ENCODE measurements at regions not wholly inside any gene's neighbourhood (a gene's known extent, or its start where the extent isn't known, plus 50 kb on each side); places are given as distances from the start of the nearest gene placed in this dataset.

DNA sequence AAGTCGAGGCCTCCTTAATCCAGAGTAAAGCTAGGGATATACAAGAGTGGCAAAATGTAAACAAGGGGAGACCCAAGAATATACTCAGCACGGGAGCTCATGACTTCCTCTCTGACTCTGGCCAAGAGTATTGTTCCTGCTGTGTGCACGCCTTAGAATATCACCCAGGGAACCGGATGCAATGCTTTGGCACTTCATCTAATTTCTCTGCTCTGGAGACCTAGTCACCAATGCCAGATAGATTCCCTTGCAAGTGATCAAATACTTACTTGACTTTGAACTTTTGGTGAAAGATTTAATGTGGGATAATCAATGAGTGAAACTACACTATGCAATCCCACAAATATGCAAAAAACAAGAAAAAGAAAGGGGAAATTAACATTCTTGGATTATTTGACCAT, 695.5 kb downstream of the INHBA start:
- H3K4me3 ChIP-seq (ENCODE audit: low read depth, low read length), result no peak overlapping the region
- TF ChIP-seq CTCF (IDR thresholded peaks at IDR 0.05; ENCODE audit: insufficient read depth, low read length, poor library complexity, severe bottlenecking), result no peak
- no peak for DNase-seq (ENCODE audit: low read depth)
- H3K36me3 ChIP-seq (ENCODE audit: control insufficient read depth, insufficient read depth, low read length), result no peaks in the 10 kb centered on the region
- H3K27me3 ChIP-seq (ENCODE audit: control insufficient read depth, insufficient read depth, low read length), result no peaks in the 10 kb centered on the region

DNA sequence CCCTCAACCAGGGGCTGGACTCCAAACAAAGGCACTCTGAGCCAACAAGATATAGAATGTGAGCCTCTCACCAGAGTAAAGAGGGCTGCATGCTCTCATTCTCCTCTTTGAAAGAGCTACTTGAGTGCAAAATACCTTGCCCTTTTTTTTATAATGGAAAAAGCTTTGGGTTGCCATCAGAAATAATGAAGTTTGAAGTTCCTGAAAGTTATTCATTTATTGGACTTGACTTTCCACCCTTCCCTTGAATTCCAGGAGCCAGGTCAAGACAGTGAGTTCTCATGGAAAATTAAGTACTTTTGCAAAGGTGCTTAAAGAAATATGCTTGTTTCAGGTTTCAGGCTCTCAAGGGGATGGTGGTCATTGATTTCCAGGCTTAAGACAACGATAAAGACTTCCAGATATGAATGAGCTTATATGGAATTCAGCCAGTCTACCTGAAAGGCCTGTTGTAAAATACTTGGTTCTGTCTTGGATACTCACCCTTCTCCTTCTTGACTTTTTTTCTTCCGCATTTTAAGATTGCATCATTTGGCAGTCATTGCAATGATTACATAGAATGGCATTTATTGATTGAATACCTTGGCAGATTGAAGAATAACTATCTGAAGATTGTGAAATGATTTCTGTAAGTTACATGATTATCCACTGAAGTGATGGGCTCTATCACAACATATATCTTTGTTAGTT, 696.4 kb downstream of the INHBA start:
- Histone ChIP-seq H3K27me3 (ENCODE audit: control insufficient read depth, insufficient read depth, low read length) (no peaks in the 10 kb centered on the region), H3K4me3 (ENCODE audit: low read depth, low read length) (no peak overlapping the region), H3K36me3 (ENCODE audit: control insufficient read depth, insufficient read depth, low read length) (no peaks in the 10 kb centered on the region)
- no peak for TF ChIP-seq CTCF (IDR thresholded peaks at IDR 0.05; ENCODE audit: insufficient read depth, low read length, poor library complexity, severe bottlenecking)
- no peak for DNase-seq (ENCODE audit: low read depth)

DNA sequence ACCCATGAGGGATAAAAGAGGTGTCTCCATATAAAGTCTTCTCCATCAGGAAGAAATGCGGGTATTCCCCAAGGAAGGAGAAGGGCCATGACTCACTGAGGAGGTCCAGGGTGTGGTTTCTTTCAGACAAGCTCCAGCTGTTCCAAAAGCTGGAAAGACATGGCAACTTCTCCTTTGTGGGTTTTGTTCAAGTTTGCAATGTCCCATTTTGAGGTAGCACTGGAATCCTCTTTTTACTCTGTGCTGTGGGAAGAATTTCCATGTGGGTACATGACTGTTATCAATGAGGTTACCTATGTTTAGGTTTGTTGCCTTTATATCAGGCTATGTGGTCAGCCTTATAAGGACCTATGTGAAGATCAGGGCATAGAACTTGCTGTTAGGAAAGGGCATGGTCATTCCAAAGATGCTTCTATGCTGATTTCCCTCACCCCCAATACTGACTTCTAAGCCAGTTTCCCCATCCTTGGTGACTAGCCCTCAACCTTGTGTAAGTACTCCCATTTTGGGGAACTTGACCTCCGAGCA, 697.5 kb downstream of the INHBA start:
- TF ChIP-seq CTCF (IDR thresholded peaks at IDR 0.05; ENCODE audit: insufficient read depth, low read length, poor library complexity, severe bottlenecking), result no peak
- Histone ChIP-seq H3K36me3 (ENCODE audit: control insufficient read depth, insufficient read depth, low read length) (no peaks in the 10 kb centered on the region), H3K4me3 (ENCODE audit: low read depth, low read length) (no peak overlapping the region), H3K27me3 (ENCODE audit: control insufficient read depth, insufficient read depth, low read length) (no peaks in the 10 kb centered on the region)
- no peak for DNase-seq (ENCODE audit: low read depth)

DNA sequence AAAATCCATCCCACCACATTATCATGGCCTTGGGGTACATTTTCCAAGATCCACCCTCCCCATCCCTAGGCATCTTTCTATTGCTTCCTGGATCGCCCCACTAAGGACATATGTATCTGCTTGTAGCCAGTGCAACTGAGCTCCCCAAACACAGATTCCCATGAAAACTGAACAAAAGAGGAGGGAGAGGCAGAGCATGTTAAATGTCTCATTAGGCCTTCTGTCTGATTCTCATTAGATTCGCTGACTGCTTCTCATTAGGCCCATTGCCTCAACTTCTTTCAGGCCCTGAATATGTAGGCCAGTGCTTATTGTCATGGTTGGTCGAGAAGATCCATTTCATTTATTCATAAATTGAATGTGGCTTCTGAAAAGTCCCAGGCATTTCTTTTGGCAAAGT, 698.9 kb downstream of the INHBA start:
- DNase-seq (ENCODE audit: low read depth), result no peak
- Histone ChIP-seq H3K36me3 (ENCODE audit: control insufficient read depth, insufficient read depth, low read length) (no peaks in the 10 kb centered on the region), H3K4me3 (ENCODE audit: low read depth, low read length) (no peak overlapping the region), H3K27me3 (ENCODE audit: control insufficient read depth, insufficient read depth, low read length) (no peaks in the 10 kb centered on the region)
- TF ChIP-seq CTCF (IDR thresholded peaks at IDR 0.05; ENCODE audit: insufficient read depth, low read length, poor library complexity, severe bottlenecking), result no peak

- Histone ChIP-seq H3K27me3 (ENCODE audit: control insufficient read depth, insufficient read depth, low read length) (no peaks in the 10 kb centered on the region), H3K4me3 (ENCODE audit: low read depth, low read length) (no peak overlapping the region), H3K36me3 (ENCODE audit: control insufficient read depth, insufficient read depth, low read length) (no peaks in the 10 kb centered on the region)
- DNase-seq (ENCODE audit: low read depth), result no peak
- no peak for TF ChIP-seq CTCF (IDR thresholded peaks at IDR 0.05; ENCODE audit: insufficient read depth, low read length, poor library complexity, severe bottlenecking)
These were observed 699.3 kb downstream of the INHBA start for GRCh38 chr7:41003611-41003940.

Measured in kidney epithelial cell (primary cell).